ENCODE measurements at regions not wholly inside any gene's neighbourhood (a gene's known extent, or its start where the extent isn't known, plus 50 kb on each side); places are given as distances from the start of the nearest gene placed in this dataset.

DNA sequence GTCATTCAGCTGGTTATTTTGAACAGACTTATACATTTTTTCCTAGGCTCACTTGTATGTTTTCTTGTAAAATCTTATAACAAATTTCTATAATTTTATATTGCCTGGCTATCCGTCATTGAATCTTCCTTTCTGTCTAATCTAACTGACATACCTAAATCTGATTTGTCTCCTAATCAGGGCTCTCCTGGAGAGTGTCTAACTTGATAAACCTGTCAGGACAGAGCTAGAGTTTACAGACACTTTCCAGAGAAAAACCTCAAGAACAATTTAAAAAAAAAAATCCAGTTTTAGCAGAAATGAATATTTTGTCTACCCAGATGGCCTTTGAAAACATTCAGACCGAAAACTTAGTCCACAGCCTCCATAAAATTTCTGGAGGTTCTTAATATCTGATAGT is 1305.8 kb downstream of the ROBO1 start:
- Histone ChIP-seq H3K9me3 (ENCODE audit: severe bottlenecking) (no peaks in the 10 kb centered on the region), H3K4me3 (ENCODE audit: low read depth, low read length) (no peak overlapping the region), H3K36me3 (no peaks in the 10 kb centered on the region), H3K27me3 (ENCODE audit: insufficient read depth, low read depth, severe bottlenecking) (no peaks in the 10 kb centered on the region), H3K27ac (no peak overlapping the region)
- DNase-seq, result no peak
- TF ChIP-seq, protein P1, sequence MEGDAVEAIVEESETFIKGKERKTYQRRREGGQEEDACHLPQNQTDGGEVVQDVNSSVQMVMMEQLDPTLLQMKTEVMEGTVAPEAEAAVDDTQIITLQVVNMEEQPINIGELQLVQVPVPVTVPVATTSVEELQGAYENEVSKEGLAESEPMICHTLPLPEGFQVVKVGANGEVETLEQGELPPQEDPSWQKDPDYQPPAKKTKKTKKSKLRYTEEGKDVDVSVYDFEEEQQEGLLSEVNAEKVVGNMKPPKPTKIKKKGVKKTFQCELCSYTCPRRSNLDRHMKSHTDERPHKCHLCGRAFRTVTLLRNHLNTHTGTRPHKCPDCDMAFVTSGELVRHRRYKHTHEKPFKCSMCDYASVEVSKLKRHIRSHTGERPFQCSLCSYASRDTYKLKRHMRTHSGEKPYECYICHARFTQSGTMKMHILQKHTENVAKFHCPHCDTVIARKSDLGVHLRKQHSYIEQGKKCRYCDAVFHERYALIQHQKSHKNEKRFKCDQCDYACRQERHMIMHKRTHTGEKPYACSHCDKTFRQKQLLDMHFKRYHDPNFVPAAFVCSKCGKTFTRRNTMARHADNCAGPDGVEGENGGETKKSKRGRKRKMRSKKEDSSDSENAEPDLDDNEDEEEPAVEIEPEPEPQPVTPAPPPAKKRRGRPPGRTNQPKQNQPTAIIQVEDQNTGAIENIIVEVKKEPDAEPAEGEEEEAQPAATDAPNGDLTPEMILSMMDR (IDR thresholded peaks at IDR 0.05; ENCODE audit: low read depth, low read length), result no peak

GRCh38 chr3:78476076-78476475 is 1291.7 kb downstream of the ROBO1 start:
- no peaks in the 10 kb centered on the region for H3K27me3 ChIP-seq (ENCODE audit: insufficient read depth, low read depth, severe bottlenecking)
- no peak overlapping the region for H3K27ac ChIP-seq
- H3K4me3 ChIP-seq (ENCODE audit: low read depth, low read length), result no peak overlapping the region
- DNase-seq, result no peak
- H3K9me3 ChIP-seq (ENCODE audit: severe bottlenecking), result no peaks in the 10 kb centered on the region
- TF ChIP-seq, protein P1 (IDR thresholded peaks at IDR 0.05; ENCODE audit: low read depth, low read length), result no peak
- no peaks in the 10 kb centered on the region for H3K36me3 ChIP-seq

DNA sequence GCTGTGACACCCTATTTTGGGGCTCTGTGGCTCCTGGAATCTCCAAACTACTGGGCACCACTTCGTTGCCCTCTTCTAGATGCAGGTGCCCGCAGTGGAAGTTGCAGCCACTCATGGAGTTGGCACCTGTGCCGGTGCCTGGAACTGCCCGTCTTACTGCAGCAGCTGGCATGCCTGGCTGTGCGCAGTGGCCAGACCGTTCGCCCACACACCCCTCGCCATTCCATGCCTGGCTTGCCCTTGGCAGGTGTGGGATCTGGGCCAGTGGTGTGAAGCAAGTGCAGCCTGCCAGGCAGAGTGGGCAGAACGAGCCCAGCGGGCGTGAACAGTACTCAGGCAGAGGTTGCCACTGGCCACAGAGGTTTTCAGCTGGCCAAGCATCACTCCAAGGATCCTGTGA is 1286.7 kb downstream of the ROBO1 start:
- H3K27me3 ChIP-seq (ENCODE audit: insufficient read depth, low read depth, severe bottlenecking), result no peaks in the 10 kb centered on the region
- H3K9me3 ChIP-seq (ENCODE audit: severe bottlenecking), result no peaks in the 10 kb centered on the region
- H3K4me3 ChIP-seq (ENCODE audit: low read depth, low read length), result no peak overlapping the region
- H3K36me3 ChIP-seq, result no peaks in the 10 kb centered on the region
- no peak for DNase-seq
- TF ChIP-seq, protein P1 (IDR thresholded peaks at IDR 0.05; ENCODE audit: low read depth, low read length), result no peak
- H3K27ac ChIP-seq, result no peak overlapping the region

- DNase-seq, result no peak
- TF ChIP-seq, protein P1 (IDR thresholded peaks at IDR 0.05; ENCODE audit: low read depth, low read length), result no peak
- H3K4me3 ChIP-seq (ENCODE audit: low read depth, low read length), result no peak overlapping the region
- no peak overlapping the region for H3K27ac ChIP-seq
- no peaks in the 10 kb centered on the region for H3K9me3 ChIP-seq (ENCODE audit: severe bottlenecking)
- no peaks in the 10 kb centered on the region for H3K27me3 ChIP-seq (ENCODE audit: insufficient read depth, low read depth, severe bottlenecking)
- H3K36me3 ChIP-seq, result no peaks in the 10 kb centered on the region
Observed at GRCh38 chr3:78483090-78483489, 1284.7 kb downstream of the ROBO1 start.

DNA sequence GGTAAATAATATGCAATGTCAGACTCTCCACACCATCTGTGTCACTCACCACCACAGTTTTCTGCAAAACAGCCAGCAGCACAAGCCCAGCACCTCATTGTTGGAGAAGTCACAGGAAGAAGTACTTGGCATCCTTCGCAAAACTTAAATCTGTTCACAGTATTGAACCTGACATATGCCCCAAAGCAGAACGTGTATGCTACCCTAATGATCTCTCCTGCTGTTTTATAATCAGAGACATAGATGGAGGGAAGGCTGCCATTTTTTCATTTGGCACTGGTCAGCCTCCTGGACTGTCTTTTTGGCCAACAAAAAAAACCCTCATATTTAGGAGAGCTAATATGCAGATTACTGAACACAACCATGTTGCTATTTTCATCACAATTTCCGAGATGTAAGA is 1272.9 kb downstream of the ROBO1 start:
- H3K27ac ChIP-seq, result no peak overlapping the region
- TF ChIP-seq, protein P1 (IDR thresholded peaks at IDR 0.05; ENCODE audit: low read depth, low read length), result no peak
- H3K9me3 ChIP-seq (ENCODE audit: severe bottlenecking), result no peaks in the 10 kb centered on the region
- no peaks in the 10 kb centered on the region for H3K27me3 ChIP-seq (ENCODE audit: insufficient read depth, low read depth, severe bottlenecking)
- H3K4me3 ChIP-seq (ENCODE audit: low read depth, low read length), result no peak overlapping the region
- no peaks in the 10 kb centered on the region for H3K36me3 ChIP-seq
- no peak for DNase-seq

- TF ChIP-seq, protein P1 (IDR thresholded peaks at IDR 0.05; ENCODE audit: low read depth, low read length), result no peak
- H3K36me3 ChIP-seq, result no peaks in the 10 kb centered on the region
- H3K27ac ChIP-seq, result no peak overlapping the region
- H3K27me3 ChIP-seq (ENCODE audit: insufficient read depth, low read depth, severe bottlenecking), result no peaks in the 10 kb centered on the region
- H3K9me3 ChIP-seq (ENCODE audit: severe bottlenecking), result no peaks in the 10 kb centered on the region
- no peak for DNase-seq
- H3K4me3 ChIP-seq (ENCODE audit: low read depth, low read length), result no peak overlapping the region
Observed at GRCh38 chr3:78495301-78495700, 1272.5 kb downstream of the ROBO1 start.
